Activated CD4-positive, CD25-positive, alpha-beta regulatory T cell treated with anti-CD3 and anti-CD28 coated beads, Interleukin-2, amount 50 U/mL, for 72 hours (primary cell): ENCODE measurements at regions not wholly inside any gene's neighbourhood (a gene's known extent, or its start where the extent isn't known, plus 50 kb on each side); places are given as distances from the start of the nearest gene placed in this dataset.
"Not testable (repeated sequence)": the region's sequence is repeated elsewhere in the genome, so short reads cannot be mapped to it uniquely, and the experiment has no call there.

Experiments used
- DNase-seq: peaks from one replicate; pipeline ENCODE4 v3.0.0; 2021

- no peak for DNase-seq
Measured at GRCh38 chr13:50200569-50200968, 185.3 kb downstream of the KCNRG start.

GRCh38 chr13:50200988-50201387 lies 185.7 kb downstream of the KCNRG start:
- DNase-seq, result no peak

- no peak for DNase-seq
Measured at GRCh38 chr13:50202485-50202884, 187.2 kb downstream of the KCNRG start.

- no peak for DNase-seq
Measured at GRCh38 chr13:50203256-50203941, 188.2 kb downstream of the KCNRG start.

GRCh38 chr13:50205581-50205980 lies 190.3 kb downstream of the KCNRG start:
- DNase-seq, result no peak

GRCh38 chr13:50208826-50209335 lies 193.6 kb downstream of the KCNRG start:
- DNase-seq, result no peak

- DNase-seq, result no peak
Measured at GRCh38 chr13:50209631-50210030, 194.4 kb downstream of the KCNRG start.

GRCh38 chr13:50213526-50213925 lies 198.3 kb downstream of the KCNRG start:
- no peak for DNase-seq

- DNase-seq, result no peak
Measured at GRCh38 chr13:50214514-50214913, 199.3 kb downstream of the KCNRG start.

GRCh38 chr13:50215399-50215798 lies 200.2 kb downstream of the KCNRG start:
- no peak for DNase-seq

- DNase-seq, result no peak
Measured at GRCh38 chr13:50219743-50220142, 204.5 kb downstream of the KCNRG start.

- no peak for DNase-seq
Measured at GRCh38 chr13:50220938-50221337, 205.7 kb downstream of the KCNRG start.

GRCh38 chr13:50222569-50223332 lies 207.5 kb downstream of the KCNRG start:
- no peak for DNase-seq

- no peak for DNase-seq
Measured at GRCh38 chr13:50224534-50224933, 209.3 kb downstream of the KCNRG start.

GRCh38 chr13:50225193-50226155 lies 210.2 kb downstream of the KCNRG start:
- DNase-seq, result no peak

GRCh38 chr13:50226515-50227155 lies 211.4 kb downstream of the KCNRG start:
- DNase-seq, result no peak

- no peak for DNase-seq
Measured at GRCh38 chr13:50227361-50227760, 212.1 kb downstream of the KCNRG start.

GRCh38 chr13:50228527-50228926 lies 213.3 kb downstream of the KCNRG start:
- DNase-seq, result no peak

- DNase-seq, result no peak
Measured at GRCh38 chr13:50229960-50230661, 214.9 kb downstream of the KCNRG start.

- DNase-seq, result no peak
Measured at GRCh38 chr13:50230662-50230978, 215.4 kb downstream of the KCNRG start.

GRCh38 chr13:50233574-50233973 lies 218.3 kb downstream of the KCNRG start:
- not testable (repeated sequence) for DNase-seq
